Keratinocyte (primary cell): ENCODE measurements at regions not wholly inside any gene's neighbourhood (a gene's known extent, or its start where the extent isn't known, plus 50 kb on each side); places are given as distances from the start of the nearest gene placed in this dataset.

ENCODE experiments used
- DNase-seq: peaks from one replicate; pipeline ENCODE4 v3.0.0-alpha.2; 2011; ENCODE audit warnings: low read depth, missing footprints, low spot score
- FAIRE-seq: peaks from 2 replicates; lab custom pipeline; 2011; peaks lifted over from hg19 to GRCh38; lab: Jason Lieb, UNC
- H2AFZ ChIP-seq: 2 replicates; pipeline ENCODE4 v1.6.0; 2012; ENCODE audit warnings: low read length, control low read depth, inconsistent platforms; ENCODE audit not compliant: control insufficient read depth
- H3K27ac ChIP-seq: 2 replicates; pipeline ENCODE4 v1.5.1; 2011; ENCODE audit warnings: low read length; ENCODE audit not compliant: control insufficient read depth, insufficient read depth
- H3K27me3 ChIP-seq: 3 replicates; pipeline ENCODE4 v1.6.0; 2011; ENCODE audit warnings: low read length; ENCODE audit not compliant: control insufficient read depth, insufficient read depth; ENCODE audit errors: extremely low read depth
- H3K36me3 ChIP-seq, 2 experiments: 2 replicates in 1 of 2; 3 replicates in 1 of 2; pipeline ENCODE4 v1.5.1; 2011; ENCODE audit warnings: low read length in 2 of 2, mild to moderate bottlenecking in 1 of 2; ENCODE audit not compliant: control insufficient read depth in 2 of 2, insufficient read depth in 2 of 2; ENCODE audit errors: extremely low read depth in 1 of 2
- H3K4me1 ChIP-seq: 3 replicates; pipeline ENCODE4 v1.5.1; 2011; ENCODE audit warnings: low read length; ENCODE audit not compliant: control insufficient read depth, insufficient read depth; ENCODE audit errors: extremely low read depth
- H3K4me2 ChIP-seq: 3 replicates; pipeline ENCODE4 v1.6.0; 2011; ENCODE audit warnings: low read depth, low read length; ENCODE audit not compliant: control insufficient read depth, insufficient read depth; ENCODE audit errors: extremely low read depth
- H3K4me3 ChIP-seq, 3 experiments: fragments of 200-600 bp in 1 of 3; sonication (generic) in 1 of 3; 2 replicates in 2 of 3; 3 replicates in 1 of 3; pipeline ENCODE4 v1.5.1; 2011 to 2016; ENCODE audit warnings: low read length in 3 of 3, mild to moderate bottlenecking in 3 of 3, control low read depth in 2 of 3, inconsistent platforms in 1 of 3, low read depth in 1 of 3, mixed read lengths in 1 of 3, mixed run types in 1 of 3, moderate library complexity in 1 of 3; ENCODE audit not compliant: control insufficient read depth in 2 of 3, insufficient read depth in 2 of 3; ENCODE audit errors: extremely low read depth in 1 of 3
- H3K79me2 ChIP-seq: 2 replicates; pipeline ENCODE4 v1.6.0; 2012; ENCODE audit warnings: low read length; ENCODE audit not compliant: control insufficient read depth, insufficient read depth
- H3K9ac ChIP-seq: 3 replicates; pipeline ENCODE4 v1.6.0; 2011; ENCODE audit warnings: low read length; ENCODE audit not compliant: control insufficient read depth, insufficient read depth; ENCODE audit errors: extremely low read depth
- H3K9me1 ChIP-seq: 3 replicates; pipeline ENCODE4 v1.6.0; 2011; ENCODE audit warnings: low read length; ENCODE audit not compliant: control insufficient read depth, insufficient read depth; ENCODE audit errors: extremely low read depth
- H3K9me3 ChIP-seq: 2 replicates; pipeline ENCODE4 v1.5.1; 2012; ENCODE audit warnings: low read depth, low read length; ENCODE audit not compliant: control insufficient read depth
- H4K20me1 ChIP-seq: 3 replicates; pipeline ENCODE4 v1.6.0; 2011; ENCODE audit warnings: low read length; ENCODE audit not compliant: control insufficient read depth, insufficient read depth; ENCODE audit errors: extremely low read depth
- CTCF ChIP-seq, 3 experiments: IDR thresholded peaks in 1 of 3; conservative IDR thresholded peaks in 1 of 3; optimal IDR thresholded peaks in 1 of 3; 2 replicates in 2 of 3; 3 replicates in 1 of 3; pipeline versions ENCODE3 to v1.5.1; 2011; ENCODE audit warnings: low read length in 3 of 3, mild to moderate bottlenecking in 3 of 3, moderate library complexity in 2 of 3, control low read depth in 1 of 3, inconsistent platforms in 1 of 3; ENCODE audit not compliant: insufficient read depth in 2 of 3; ENCODE audit errors: extremely low read depth in 1 of 3
- EZH2 ChIP-seq: IDR thresholded peaks from one replicate; pipeline ENCODE4 v1.6.1; 2012; ENCODE audit warnings: inconsistent platforms, mild to moderate bottlenecking, low read length, moderate library complexity
- dilution Hi-C: fragments of 300-500 bp; cut with MboI; formaldehyde crosslinking; loops from one replicate; pipeline ENCODE4 v1.7.0; 2020; ENCODE audit warnings: low sequenced_read_pairs; ENCODE audit not compliant: extremely low pct_ligation_motif_present

GRCh38 chr20:56773749-56774148 lies 144.6 kb downstream of the TFAP2C start:
- H3K4me3 ChIP-seq: no peak overlapping the region
- H2AFZ ChIP-seq: no peak overlapping the region
- H3K9ac ChIP-seq: no peak overlapping the region
- H3K79me2 ChIP-seq: no peaks in the 10 kb centered on the region
- peaks cover 3% of the 10 kb centered on the region for H3K4me1 ChIP-seq
- no peaks in the 10 kb centered on the region for H3K9me1 ChIP-seq
- H3K36me3 ChIP-seq: no peaks in the 10 kb centered on the region
- H3K27me3 ChIP-seq: no peaks in the 10 kb centered on the region
- no peak overlapping the region for H3K4me2 ChIP-seq
- dilution Hi-C loops: no loop called here
- H3K27ac ChIP-seq: no peak overlapping the region
- H4K20me1 ChIP-seq: no peaks in the 10 kb centered on the region
- DNase-seq (no peak), FAIRE-seq (no peak)
- no peaks in the 10 kb centered on the region for H3K9me3 ChIP-seq
- TF ChIP-seq CTCF (optimal IDR thresholded peaks at IDR 0.05 in 1 of 3, IDR thresholded peaks at IDR 0.05 in 1 of 3, conservative IDR thresholded peaks at IDR 0.05 in 1 of 3; ENCODE audit: extremely low read depth in 1 of 3, insufficient read depth in 2 of 3, low read length in 3 of 3): no peak
- no peak for TF ChIP-seq EZH2

GRCh38 chr20:56774873-56775272 lies 145.8 kb downstream of the TFAP2C start:
- no peaks in the 10 kb centered on the region for H3K9me3 ChIP-seq
- no peak overlapping the region for H3K4me2 ChIP-seq
- TF ChIP-seq EZH2 (no peak), CTCF (optimal IDR thresholded peaks at IDR 0.05 in 1 of 3, IDR thresholded peaks at IDR 0.05 in 1 of 3, conservative IDR thresholded peaks at IDR 0.05 in 1 of 3; ENCODE audit: extremely low read depth in 1 of 3, insufficient read depth in 2 of 3, low read length in 3 of 3) (no peak)
- dilution Hi-C loops: no loop called here
- H3K27me3 ChIP-seq: no peaks in the 10 kb centered on the region
- peaks cover 12% of the 10 kb centered on the region for H3K4me1 ChIP-seq
- H3K9me1 ChIP-seq: no peaks in the 10 kb centered on the region
- DNase-seq (no peak), FAIRE-seq (no peak)
- H3K27ac ChIP-seq: no peak overlapping the region
- H3K79me2 ChIP-seq: no peaks in the 10 kb centered on the region
- H3K9ac ChIP-seq: no peak overlapping the region
- H4K20me1 ChIP-seq: no peaks in the 10 kb centered on the region
- H2AFZ ChIP-seq: no peak overlapping the region
- no peaks in the 10 kb centered on the region for H3K36me3 ChIP-seq
- H3K4me3 ChIP-seq: no peak overlapping the region
